Activated CD4-positive, alpha-beta T cell treated with anti-CD3 and anti-CD28 coated beads for 36 hours (primary cell): ENCODE measurements at regions not wholly inside any gene's neighbourhood (a gene's known extent, or its start where the extent isn't known, plus 50 kb on each side); places are given as distances from the start of the nearest gene placed in this dataset.
"Not testable (repeated sequence)": the region's sequence is repeated elsewhere in the genome, so short reads cannot be mapped to it uniquely, and the experiment has no call there.

Source experiments
- ATAC-seq: fragments of 200-7000 bp; cut with Tn5 transposase; one replicate; pipeline ENCODE4 v1.10.0; 2021; ENCODE audit warnings: mild to moderate bottlenecking, moderate library complexity
- CTCF ChIA-PET: fragments of 350-600 bp; sonication (Branson Sonifier 250); formaldehyde crosslinking; loops from one replicate; lab custom pipeline; 2021; ENCODE audit warnings: antibody characterized with exemption; lab: Charles Lee
- POLR2A ChIA-PET: fragments of 350-600 bp; sonication (Branson Sonifier 250); formaldehyde crosslinking; loops from one replicate; lab custom pipeline; 2021; ENCODE audit warnings: antibody characterized with exemption, inconsistent platforms; lab: Charles Lee
- DNase-seq: peaks from one replicate; pipeline ENCODE4 v3.0.0-alpha.2; 2020
- H3K27ac Mint-ChIP-seq: one replicate; pipeline ENCODE4 v1.8.0; 2021; ENCODE audit warnings: mixed read lengths
- H3K27me3 Mint-ChIP-seq: one replicate; pipeline ENCODE4 v1.8.0; 2021; ENCODE audit warnings: mixed read lengths
- H3K36me3 Mint-ChIP-seq: one replicate; pipeline ENCODE4 v1.8.0; 2021; ENCODE audit warnings: low read depth, mixed read lengths
- H3K4me1 Mint-ChIP-seq: one replicate; pipeline ENCODE4 v1.8.0; 2021; ENCODE audit warnings: mixed read lengths
- H3K4me3 Mint-ChIP-seq: one replicate; pipeline ENCODE4 v1.8.0; 2021; ENCODE audit warnings: mild to moderate bottlenecking, moderate library complexity, mixed read lengths
- H3K9me3 Mint-ChIP-seq: one replicate; pipeline ENCODE4 v1.8.0; 2021; ENCODE audit warnings: low read depth, mixed read lengths
- intact Hi-C, 2 experiments: fragments of 100-400 bp; cut with DNase I in 1 of 2; cut with micrococcal nuclease in 1 of 2; formaldehyde crosslinking; loops; one replicate each; pipeline versions ENCODE4 v1.14.2 to v1.15.1; 2022 to 2024; cut with DNase I, micrococcal nuclease

- ChIA-PET POLR2A (no interaction called here), CTCF (interaction anchor here (0.6 to 1.3 kb wide), 4 partner anchors 9 to 775 kb away, joined by 3 to 5 read pairs (median 3); no protein-coding TSS in a partner anchor)
- DNase-seq, result no peak
- no peaks in the 10 kb centered on the region for H3K27me3 Mint-ChIP-seq
- peak; percentile 49 for ATAC-seq
- intact Hi-C loops, result no loop called here
- H3K4me1 Mint-ChIP-seq, result peaks cover 28% of the 10 kb centered on the region
- no peaks in the 10 kb centered on the region for H3K36me3 Mint-ChIP-seq
- H3K9me3 Mint-ChIP-seq, result no peaks in the 10 kb centered on the region
- H3K4me3 Mint-ChIP-seq, result no peak overlapping the region
- H3K27ac Mint-ChIP-seq, result no peak overlapping the region
These were observed 359.3 kb downstream of the BCL11B start for GRCh38 chr14:98912655-98913054.

GRCh38 chr14:98913967-98914650, 357.9 kb downstream of the BCL11B start:
- Mint-ChIP-seq H3K4me1 (peaks cover 28% of the 10 kb centered on the region), H3K9me3 (no peaks in the 10 kb centered on the region), H3K27me3 (no peaks in the 10 kb centered on the region), H3K4me3 (no peak overlapping the region), H3K36me3 (no peaks in the 10 kb centered on the region), H3K27ac (no peak overlapping the region)
- ChIA-PET CTCF (interaction anchor here (0.6 to 1.3 kb wide), 2 partner anchors 8 to 107 kb away, joined by 3 to 5 read pairs; no protein-coding TSS in a partner anchor), POLR2A (no interaction called here)
- no peak for DNase-seq
- no peak for ATAC-seq
- intact Hi-C loops, result no loop called here

- Mint-ChIP-seq H3K4me3 (no peak overlapping the region), H3K36me3 (no peaks in the 10 kb centered on the region), H3K27ac (no peak overlapping the region), H3K9me3 (no peaks in the 10 kb centered on the region), H3K4me1 (peaks cover 26% of the 10 kb centered on the region), H3K27me3 (no peaks in the 10 kb centered on the region)
- ChIA-PET CTCF (no interaction called here), POLR2A (no interaction called here)
- DNase-seq (no peak), ATAC-seq (no peak)
- intact Hi-C loops, result no loop called here
These were observed 357.1 kb downstream of the BCL11B start for GRCh38 chr14:98914942-98915341.

DNA sequence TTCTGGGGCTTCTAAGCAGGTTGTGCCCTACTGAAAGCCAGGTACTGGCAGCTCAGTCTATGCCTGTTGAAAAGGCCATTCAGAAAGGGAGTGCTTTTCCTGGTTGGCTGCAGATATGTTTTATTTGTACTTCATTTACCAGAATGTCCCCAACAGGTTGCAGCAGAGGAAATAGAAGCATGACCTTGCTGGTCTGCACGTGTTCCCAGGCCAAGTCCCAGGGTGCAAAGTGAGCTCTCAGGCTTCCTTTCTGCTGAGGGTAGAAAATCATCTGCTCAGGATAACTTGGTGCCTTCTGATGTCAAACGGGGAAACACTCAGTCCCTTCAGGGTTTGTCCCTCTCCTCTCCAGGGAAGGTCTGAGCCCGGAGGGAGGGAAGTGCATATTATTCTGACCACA, 356.4 kb downstream of the BCL11B start:
- DNase-seq, result no peak
- no peak for ATAC-seq
- no peaks in the 10 kb centered on the region for H3K9me3 Mint-ChIP-seq
- H3K27me3 Mint-ChIP-seq, result no peaks in the 10 kb centered on the region
- peaks cover 26% of the 10 kb centered on the region for H3K4me1 Mint-ChIP-seq
- H3K4me3 Mint-ChIP-seq, result no peak overlapping the region
- no peaks in the 10 kb centered on the region for H3K36me3 Mint-ChIP-seq
- no peak overlapping the region for H3K27ac Mint-ChIP-seq
- CTCF ChIA-PET, result no interaction called here
- intact Hi-C loops, result no loop called here
- POLR2A ChIA-PET, result no interaction called here

GRCh38 chr14:98916036-98916435, 356.0 kb downstream of the BCL11B start:
- peaks cover 3% of the 10 kb centered on the region for H3K36me3 Mint-ChIP-seq
- POLR2A ChIA-PET, result no interaction called here
- H3K4me1 Mint-ChIP-seq, result peaks cover 26% of the 10 kb centered on the region
- DNase-seq, result no peak
- no peaks in the 10 kb centered on the region for H3K9me3 Mint-ChIP-seq
- H3K27me3 Mint-ChIP-seq, result no peaks in the 10 kb centered on the region
- no peak for ATAC-seq
- H3K4me3 Mint-ChIP-seq, result no peak overlapping the region
- CTCF ChIA-PET, result no interaction called here
- H3K27ac Mint-ChIP-seq, result no peak overlapping the region
- intact Hi-C loops, result no loop called here

- CTCF ChIA-PET, result no interaction called here
- Mint-ChIP-seq H3K4me1 (peaks cover 26% of the 10 kb centered on the region), H3K36me3 (peaks cover 3% of the 10 kb centered on the region), H3K27ac (no peak overlapping the region), H3K4me3 (no peak overlapping the region), H3K9me3 (no peaks in the 10 kb centered on the region), H3K27me3 (no peaks in the 10 kb centered on the region)
- ATAC-seq, result no peak
- DNase-seq, result no peak
- intact Hi-C loops, result no loop called here
- POLR2A ChIA-PET, result no interaction called here
These were observed 355.5 kb downstream of the BCL11B start for GRCh38 chr14:98916476-98916875.

GRCh38 chr14:98919434-98919833, 352.6 kb downstream of the BCL11B start:
- POLR2A ChIA-PET, result no interaction called here
- H3K27me3 Mint-ChIP-seq, result no peaks in the 10 kb centered on the region
- DNase-seq, result no peak
- H3K27ac Mint-ChIP-seq, result no peak overlapping the region
- peaks cover 3% of the 10 kb centered on the region for H3K36me3 Mint-ChIP-seq
- H3K4me3 Mint-ChIP-seq, result no peak overlapping the region
- H3K4me1 Mint-ChIP-seq, result peaks cover 13% of the 10 kb centered on the region
- H3K9me3 Mint-ChIP-seq, result peaks cover 10% of the 10 kb centered on the region
- ATAC-seq, result no peak
- intact Hi-C loops, result no loop called here
- CTCF ChIA-PET, result interaction anchor here (1.0 kb wide), 1 partner anchor 10 kb away, joined by 4 read pairs; no protein-coding TSS in a partner anchor

- H3K27me3 Mint-ChIP-seq, H3K27ac Mint-ChIP-seq, POLR2A ChIA-PET, ATAC-seq, intact Hi-C loops, H3K36me3 Mint-ChIP-seq, DNase-seq, H3K4me3 Mint-ChIP-seq: not testable (repeated sequence)
- CTCF ChIA-PET, result interaction anchor here (1.3 kb wide), 1 partner anchor 8 kb away, joined by 5 read pairs; no protein-coding TSS in a partner anchor
- Mint-ChIP-seq H3K4me1 (peaks cover 21% of the 10 kb centered on the region), H3K9me3 (peaks cover 10% of the 10 kb centered on the region)
These were observed 350.7 kb downstream of the BCL11B start for GRCh38 chr14:98921306-98921705.

GRCh38 chr14:98923596-98923995, 348.4 kb downstream of the BCL11B start:
- Mint-ChIP-seq H3K9me3 (peaks cover 10% of the 10 kb centered on the region), H3K4me1 (peaks cover 37% of the 10 kb centered on the region), H3K27ac (no peak overlapping the region), H3K27me3 (no peaks in the 10 kb centered on the region), H3K36me3 (peaks cover 9% of the 10 kb centered on the region), H3K4me3 (no peak overlapping the region)
- intact Hi-C loops, result no loop called here
- CTCF ChIA-PET, result no interaction called here
- ATAC-seq (no peak), DNase-seq (no peak)
- POLR2A ChIA-PET, result no interaction called here

- peaks cover 9% of the 10 kb centered on the region for H3K36me3 Mint-ChIP-seq
- DNase-seq (no peak), ATAC-seq (no peak)
- intact Hi-C loops, result no loop called here
- H3K4me3 Mint-ChIP-seq, result no peak overlapping the region
- H3K27me3 Mint-ChIP-seq, result no peaks in the 10 kb centered on the region
- peaks cover 41% of the 10 kb centered on the region for H3K4me1 Mint-ChIP-seq
- no peak overlapping the region for H3K27ac Mint-ChIP-seq
- ChIA-PET POLR2A (no interaction called here), CTCF (interaction anchor here (0.5 kb wide), 1 partner anchor 1123 kb away, joined by 3 read pairs; no protein-coding TSS in a partner anchor)
- peaks cover 10% of the 10 kb centered on the region for H3K9me3 Mint-ChIP-seq
These were observed 348.0 kb downstream of the BCL11B start for GRCh38 chr14:98924046-98924445.

- intact Hi-C loops, result no loop called here
- Mint-ChIP-seq H3K4me1 (peaks cover 54% of the 10 kb centered on the region), H3K4me3 (peak overlapping the region; percentile 28), H3K27me3 (no peaks in the 10 kb centered on the region), H3K27ac (peak overlapping the region; percentile 61), H3K9me3 (peaks cover 10% of the 10 kb centered on the region), H3K36me3 (peaks cover 9% of the 10 kb centered on the region)
- DNase-seq (no peak), ATAC-seq (peak; percentile 52)
- POLR2A ChIA-PET, result interaction anchor here (0.8 kb wide), 1 partner anchor 229 kb away, joined by 4 read pairs; no protein-coding TSS in a partner anchor
- CTCF ChIA-PET, result interaction anchor here (0.6 to 1.0 kb wide), 2 partner anchors 58 to 787 kb away, joined by 3 read pairs; no protein-coding TSS in a partner anchor
These were observed 346.5 kb downstream of the BCL11B start for GRCh38 chr14:98925354-98926040.
